Panc1 (cell line): ENCODE measurements at regions not wholly inside any gene's neighbourhood (a gene's known extent, or its start where the extent isn't known, plus 50 kb on each side); places are given as distances from the start of the nearest gene placed in this dataset.

Experiments used
- ATAC-seq: fragments of 200-7000 bp; cut with Tn5 transposase; 2 replicates; pipeline ENCODE4 v1.9.1; 2020; ENCODE audit warnings: mild to moderate bottlenecking, moderate library complexity
- BruUV-seq: library from RNA; stranded (reverse); fragments of 400-500 nt; replicated peaks from 2 replicates; lab custom pipeline; 2021; lab: Mats Ljungman, UMichigan
- CTCF ChIA-PET: fragments of 300-600 bp; sonication (Branson Sonifier 250); formaldehyde crosslinking; loops from one replicate; lab custom pipeline; 2022; ENCODE audit warnings: antibody characterized with exemption; lab: Charles Lee
- POLR2A ChIA-PET: fragments of 300-600 bp; sonication (Branson Sonifier 250); formaldehyde crosslinking; loops from one replicate; lab custom pipeline; 2022; ENCODE audit warnings: antibody characterized with exemption; lab: Charles Lee
- DNase-seq: peaks from one replicate; pipeline ENCODE4 v3.0.0-alpha.2; 2010; ENCODE audit warnings: low read depth, low spot score
- H3K27ac ChIP-seq: 2 replicates; pipeline ENCODE4 v1.5.1; 2011; ENCODE audit warnings: mild to moderate bottlenecking, low read length, inconsistent platforms
- H3K27me3 ChIP-seq: fragments of 200-500 bp; sonication (Bioruptor generic); 2 replicates; pipeline ENCODE4 v1.6.0; 2014; ENCODE audit warnings: low read length, inconsistent platforms; ENCODE audit not compliant: control insufficient read depth, insufficient read depth
- H3K36me3 ChIP-seq: fragments of 200-500 bp; sonication (Bioruptor generic); 2 replicates; pipeline ENCODE4 v1.5.1; 2014; ENCODE audit warnings: inconsistent platforms, mild to moderate bottlenecking, low read length, moderate library complexity; ENCODE audit not compliant: control insufficient read depth, insufficient read depth
- H3K4me1 ChIP-seq: 2 replicates; pipeline ENCODE4 v1.5.1; 2011; ENCODE audit warnings: inconsistent platforms, mild to moderate bottlenecking, low read length, moderate library complexity; ENCODE audit not compliant: control insufficient read depth, insufficient read depth
- H3K4me3 ChIP-seq, 2 experiments: 2 replicates each; pipeline ENCODE4 v1.5.1; 2011 to 2012; ENCODE audit warnings: low read depth in 2 of 2, low read length in 2 of 2, mild to moderate bottlenecking in 2 of 2, inconsistent platforms in 1 of 2, moderate library complexity in 1 of 2
- H3K9me3 ChIP-seq: fragments of 200-500 bp; sonication (Bioruptor generic); 2 replicates; pipeline ENCODE4 v1.5.1; 2014; ENCODE audit warnings: low read depth, mild to moderate bottlenecking, inconsistent platforms, low read length, moderate library complexity; ENCODE audit not compliant: control insufficient read depth, insufficient read depth
- CTCF ChIP-seq: fragments of 450-650 bp; IDR thresholded peaks from 2 replicates; pipeline ENCODE4 v1.5.1; 2017; ENCODE audit warnings: mild to moderate bottlenecking
- POLR2AphosphoS5 ChIP-seq: IDR thresholded peaks from 2 replicates; pipeline ENCODE4 v1.6.1; 2012; ENCODE audit warnings: mild to moderate bottlenecking, low read depth, low read length, moderate library complexity
- REST ChIP-seq, 2 experiments: IDR thresholded peaks; 2 replicates each; pipeline ENCODE4 v1.6.1; 2011 to 2012; ENCODE audit warnings: low read depth in 2 of 2, control low read depth in 1 of 2, low read length in 1 of 2, mild to moderate bottlenecking in 1 of 2, moderate library complexity in 1 of 2; ENCODE audit not compliant: insufficient read depth in 1 of 2
- SIN3A ChIP-seq: IDR thresholded peaks from 2 replicates; pipeline ENCODE4 v1.6.1; 2012; ENCODE audit warnings: low read depth, mild to moderate bottlenecking, low read length, moderate library complexity, borderline replicate concordance; ENCODE audit not compliant: insufficient read depth
- TCF7L2 ChIP-seq: IDR thresholded peaks from 2 replicates; pipeline ENCODE4 v1.6.1; 2011; ENCODE audit warnings: mild to moderate bottlenecking, low read depth, low read length, inconsistent platforms
- in situ Hi-C: cut with HindIII; loops from 2 replicates; pipeline ENCODE4 v1.10.0; 2016; ENCODE audit warnings: low sequenced_read_pairs, low pct_unique_long_range_greater_than_20kb
- intact Hi-C: fragments of 100-400 bp; cut with micrococcal nuclease; formaldehyde crosslinking; loops from one replicate; pipeline ENCODE4 v1.10.0; 2022; ENCODE audit not compliant: unreplicated experiment

GRCh38 chr5:8332666-8333445 lies 463.9 kb downstream of the MTRR start:
- TF ChIP-seq TCF7L2 (no peak), REST (IDR thresholded peaks at IDR 0.05; ENCODE audit: insufficient read depth in 1 of 2, low read depth in 2 of 2, low read length in 1 of 2) (no peak), CTCF (no peak), SIN3A (no peak), POLR2AphosphoS5 (no peak)
- POLR2A ChIA-PET, result no interaction called here
- Histone ChIP-seq H3K27me3 (no peaks in the 10 kb centered on the region), H3K4me3 (no peak overlapping the region), H3K4me1 (no peaks in the 10 kb centered on the region), H3K36me3 (no peaks in the 10 kb centered on the region), H3K9me3 (no peaks in the 10 kb centered on the region), H3K27ac (no peak overlapping the region)
- ATAC-seq (no peak), DNase-seq (no peak)
- intact Hi-C loops (no loop called here), in situ Hi-C loops (no loop called here)
- BruUV-seq, result no TSS peak
- CTCF ChIA-PET, result no interaction called here

GRCh38 chr5:8333485-8333884 lies 464.5 kb downstream of the MTRR start:
- no peak overlapping the region for H3K27ac ChIP-seq
- DNase-seq, result no peak
- no peak overlapping the region for H3K4me3 ChIP-seq
- CTCF ChIA-PET, result no interaction called here
- in situ Hi-C loops (no loop called here), intact Hi-C loops (no loop called here)
- no peak for ATAC-seq
- no peak for TF ChIP-seq REST (IDR thresholded peaks at IDR 0.05; ENCODE audit: insufficient read depth in 1 of 2, low read depth in 2 of 2, low read length in 1 of 2)
- no peak for TF ChIP-seq POLR2AphosphoS5
- no peak for TF ChIP-seq CTCF
- H3K9me3 ChIP-seq, result no peaks in the 10 kb centered on the region
- H3K4me1 ChIP-seq, result no peaks in the 10 kb centered on the region
- BruUV-seq, result no TSS peak
- no peaks in the 10 kb centered on the region for H3K36me3 ChIP-seq
- POLR2A ChIA-PET, result no interaction called here
- no peaks in the 10 kb centered on the region for H3K27me3 ChIP-seq
